Activated naive CD4-positive, alpha-beta T cell treated with anti-CD3 and anti-CD28 coated beads, Interleukin-2, amount 50 U/mL, for 16 hours (primary cell): ENCODE measurements at regions not wholly inside any gene's neighbourhood (a gene's known extent, or its start where the extent isn't known, plus 50 kb on each side); places are given as distances from the start of the nearest gene placed in this dataset.

ENCODE experiments used
- DNase-seq: peaks from one replicate; pipeline ENCODE4 v3.0.0-alpha.2; 2020

DNA sequence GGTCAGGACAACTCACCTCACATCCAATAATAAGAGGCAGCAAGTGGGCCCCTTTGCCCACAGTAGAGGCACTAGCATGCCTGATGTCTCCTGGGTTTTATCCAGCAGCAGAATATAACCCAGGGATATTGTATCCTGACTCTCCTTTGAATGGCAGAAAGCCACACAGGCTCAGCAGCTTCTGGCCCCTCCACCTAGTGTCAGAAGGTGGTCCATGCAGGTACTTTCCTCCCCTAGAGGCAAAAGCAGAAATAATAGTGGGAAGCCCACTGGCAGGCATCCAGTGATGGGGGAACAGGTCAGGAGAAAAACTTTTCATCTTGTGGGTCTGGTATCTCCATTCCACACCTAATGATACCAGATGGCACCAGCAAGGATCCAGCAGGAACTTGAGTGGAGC is 75.5 kb upstream of the IRS4 start:
- DNase-seq, result no peak

DNA sequence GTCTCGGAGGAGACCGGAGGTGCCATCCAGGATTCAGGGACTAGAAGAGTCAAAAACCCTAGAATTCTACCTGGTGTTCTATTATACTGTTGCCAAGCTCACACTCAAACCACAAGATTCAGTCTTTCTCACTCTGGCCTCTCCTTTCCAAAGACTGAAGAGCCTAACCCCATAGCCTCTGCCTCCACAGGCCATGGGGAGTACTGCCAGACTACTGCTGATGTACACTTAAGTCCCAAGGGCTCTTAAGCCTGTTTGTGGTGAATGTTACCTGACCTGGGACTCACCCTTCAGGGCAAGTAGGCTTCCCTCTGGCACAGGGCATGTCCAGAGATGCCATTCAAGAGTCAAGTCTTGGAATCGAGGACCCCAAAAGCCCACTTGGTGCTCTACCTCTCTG is 58.9 kb upstream of the IRS4 start:
- no peak for DNase-seq
